Trophoblast cell (in vitro differentiated cells and primary cell): ENCODE measurements at regions not wholly inside any gene's neighbourhood (a gene's known extent, or its start where the extent isn't known, plus 50 kb on each side); places are given as distances from the start of the nearest gene placed in this dataset.

Experiments
- DNase-seq, 2 donors: peaks; one replicate each; pipeline ENCODE4 v3.0.0-alpha.2; 2016
- H2AFZ ChIP-seq: 2 replicates; pipeline ENCODE4 v1.6.1; 2013; ENCODE audit warnings: low read length, moderate library complexity, mild to moderate bottlenecking; ENCODE audit not compliant: insufficient read depth, poor library complexity
- H2AK5ac ChIP-seq: 2 replicates; pipeline ENCODE4 v1.6.1; 2013; ENCODE audit warnings: mild to moderate bottlenecking, low read length
- H2BK120ac ChIP-seq: 2 replicates; pipeline ENCODE4 v1.6.1; 2013; ENCODE audit warnings: low read length, mild to moderate bottlenecking, moderate library complexity; ENCODE audit not compliant: insufficient read depth, poor library complexity
- H2BK12ac ChIP-seq: 2 replicates; pipeline ENCODE4 v1.6.1; 2013; ENCODE audit warnings: mild to moderate bottlenecking, low read length, moderate library complexity
- H2BK5ac ChIP-seq: 2 replicates; pipeline ENCODE4 v1.6.1; 2013; ENCODE audit warnings: low read length, low read depth, moderate library complexity, mild to moderate bottlenecking; ENCODE audit not compliant: poor library complexity
- H3K14ac ChIP-seq: 2 replicates; pipeline ENCODE4 v1.6.1; 2013; ENCODE audit warnings: mild to moderate bottlenecking, low read length
- H3K18ac ChIP-seq: 2 replicates; pipeline ENCODE4 v1.6.1; 2013; ENCODE audit warnings: mild to moderate bottlenecking, low read length
- H3K23ac ChIP-seq: 2 replicates; pipeline ENCODE4 v1.6.1; 2013; ENCODE audit warnings: low read length
- H3K27ac ChIP-seq: 2 replicates; pipeline ENCODE4 v1.5.1; 2013; ENCODE audit warnings: low read depth, mild to moderate bottlenecking, inconsistent platforms, low read length, moderate library complexity
- H3K27me3 ChIP-seq: 2 replicates; pipeline ENCODE4 v1.6.1; 2013; ENCODE audit warnings: inconsistent platforms, mild to moderate bottlenecking, low read length, moderate library complexity; ENCODE audit not compliant: insufficient read depth
- H3K36me3 ChIP-seq, 2 experiments: 1 replicate in 1 of 2; 2 replicates in 1 of 2; pipeline ENCODE4 v1.6.1; 2013; ENCODE audit warnings: low read length in 2 of 2, mild to moderate bottlenecking in 2 of 2, moderate library complexity in 1 of 2; ENCODE audit not compliant: insufficient read depth in 2 of 2, control insufficient read depth in 1 of 2
- H3K4ac ChIP-seq: 2 replicates; pipeline ENCODE4 v1.6.1; 2013; ENCODE audit warnings: low read depth, mild to moderate bottlenecking, low read length, moderate library complexity
- H3K4me1 ChIP-seq, 2 experiments: 1 replicate in 1 of 2; 2 replicates in 1 of 2; pipeline ENCODE4 v1.6.1; 2013; ENCODE audit warnings: low read length in 2 of 2, mild to moderate bottlenecking in 2 of 2, moderate library complexity in 1 of 2; ENCODE audit not compliant: insufficient read depth in 2 of 2, control insufficient read depth in 1 of 2
- H3K4me2 ChIP-seq: 2 replicates; pipeline ENCODE4 v1.6.1; 2013; ENCODE audit warnings: inconsistent platforms, mild to moderate bottlenecking, low read length, moderate library complexity
- H3K4me3 ChIP-seq: 2 replicates; pipeline ENCODE4 v1.5.1; 2013; ENCODE audit warnings: mild to moderate bottlenecking, low read depth, low read length, inconsistent platforms
- H3K79me1 ChIP-seq: one replicate; pipeline ENCODE4 v1.6.1; 2013; ENCODE audit warnings: low read length
- H3K79me2 ChIP-seq: 2 replicates; pipeline ENCODE4 v1.6.1; 2013; ENCODE audit warnings: low read length, mild to moderate bottlenecking; ENCODE audit not compliant: control insufficient read depth, insufficient read depth, poor library complexity
- H3K9ac ChIP-seq: 2 replicates; pipeline ENCODE4 v1.6.1; 2013; ENCODE audit warnings: mild to moderate bottlenecking, low read length
- H3K9me3 ChIP-seq: 2 replicates; pipeline ENCODE4 v1.6.1; 2013; ENCODE audit warnings: low read depth, mild to moderate bottlenecking, control low read depth, inconsistent platforms, low read length; ENCODE audit not compliant: insufficient read depth
- H4K12ac ChIP-seq: 2 replicates; pipeline ENCODE4 v1.6.1; 2013; ENCODE audit warnings: low read depth, mild to moderate bottlenecking, low read length, moderate library complexity
- H4K8ac ChIP-seq: 2 replicates; pipeline ENCODE4 v1.6.1; 2013; ENCODE audit warnings: low read depth, mild to moderate bottlenecking, low read length, moderate library complexity
- H4K91ac ChIP-seq: one replicate; pipeline ENCODE4 v1.6.1; 2013; ENCODE audit warnings: low read depth, mild to moderate bottlenecking, low read length, moderate library complexity
- WGBS: extraction: QIAGEN DNeasy Blood & Tissue Kit; methylation state at CpG from one replicate; pipeline ENCODE4 v1.1.7; 2013; ENCODE audit warnings: missing lambda C conversion rate; ENCODE audit not compliant: insufficient read length, insufficient coverage; ENCODE audit errors: extremely low coverage; 5-methylcytosine and 5-hydroxymethylcytosine counted together

DNA sequence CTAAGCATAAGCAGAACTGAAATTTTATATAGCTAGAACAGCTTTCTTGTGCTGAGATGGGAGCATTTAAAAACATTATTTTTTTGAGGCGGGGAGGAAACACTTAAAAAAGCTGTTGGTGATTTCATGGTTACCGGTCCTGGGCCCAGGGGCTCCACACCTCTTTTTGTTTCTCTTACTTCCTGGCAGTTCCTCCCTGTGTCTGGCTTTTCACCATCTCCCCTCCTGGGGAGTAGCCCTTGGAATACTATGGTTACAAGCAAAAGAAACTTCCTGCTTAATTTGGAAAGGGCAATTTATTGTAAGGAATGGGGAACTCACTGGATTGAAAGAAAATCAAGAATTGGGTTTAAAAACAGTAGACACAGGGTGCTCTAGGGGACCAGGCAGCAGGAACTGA, 105.1 kb downstream of the SLC24A2 start:
- Histone ChIP-seq H4K91ac (no peak overlapping the region), H2AK5ac (no peak overlapping the region), H3K79me2 (no peaks in the 10 kb centered on the region), H2BK12ac (no peak overlapping the region), H3K27ac (no peak overlapping the region), H3K9ac (no peak overlapping the region), H3K23ac (no peak overlapping the region), H3K79me1 (no peaks in the 10 kb centered on the region), H3K18ac (no peak overlapping the region), H3K4me2 (no peak overlapping the region), H3K27me3 (no peaks in the 10 kb centered on the region), H2BK5ac (no peak overlapping the region), H2BK120ac (no peak overlapping the region), H3K9me3 (no peaks in the 10 kb centered on the region), H3K4ac (no peak overlapping the region), H2AFZ (no peak overlapping the region), H3K4me1 (no peaks in the 10 kb centered on the region), H4K8ac (no peak overlapping the region), H3K36me3 (no peaks in the 10 kb centered on the region), H3K4me3 (no peak overlapping the region), H4K12ac (no peak overlapping the region), H3K14ac (no peak overlapping the region)
- DNase-seq = no peak
- WGBS = no CpG with 5 or more reads among the region's 2 CpGs

DNA sequence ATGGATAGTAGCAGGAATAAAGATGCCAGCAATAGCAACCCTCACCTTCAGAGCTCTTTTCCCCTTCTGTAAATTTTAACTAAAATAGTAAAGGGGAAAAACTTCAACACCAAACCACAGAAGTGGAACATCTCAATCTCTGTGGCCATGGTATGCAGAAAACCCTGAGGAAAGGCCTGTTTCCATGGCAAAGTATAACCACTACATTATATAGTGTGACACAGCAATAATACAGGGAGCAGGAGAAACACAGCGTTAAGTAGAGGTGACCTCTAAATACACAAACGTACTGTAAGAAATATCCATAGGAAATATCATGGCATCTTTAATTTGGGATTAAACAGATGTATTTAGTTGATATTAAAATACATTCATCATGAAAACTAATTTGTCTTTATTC, 106.4 kb downstream of the SLC24A2 start:
- no peak overlapping the region for H3K27ac ChIP-seq
- no peak overlapping the region for H3K4me2 ChIP-seq

DNA sequence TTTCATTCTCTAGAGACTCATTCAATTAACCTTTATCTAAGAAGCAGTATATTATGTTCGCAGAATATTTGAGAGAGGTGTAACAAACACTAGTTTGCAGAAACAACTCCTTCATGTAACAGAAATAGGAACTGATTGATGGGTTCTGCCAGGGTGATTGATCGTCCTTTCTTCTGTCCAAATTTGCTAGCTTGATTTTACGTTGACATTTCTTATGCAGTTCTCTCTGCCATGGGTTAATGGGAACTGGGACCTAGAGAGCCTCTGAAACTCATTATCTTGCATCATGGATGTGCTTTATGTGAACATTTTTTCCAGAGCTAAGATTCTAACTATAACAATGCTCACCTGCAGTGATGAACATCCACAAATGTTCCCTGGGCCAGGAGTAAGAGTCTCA, 107.0 kb downstream of the SLC24A2 start:
- Histone ChIP-seq H4K12ac (no peak overlapping the region), H3K27me3 (no peaks in the 10 kb centered on the region), H3K9me3 (no peaks in the 10 kb centered on the region), H2BK5ac (no peak overlapping the region), H3K4me1 (no peaks in the 10 kb centered on the region), H3K27ac (no peak overlapping the region), H2BK120ac (no peak overlapping the region), H2AK5ac (no peak overlapping the region), H3K14ac (no peak overlapping the region), H3K79me1 (no peaks in the 10 kb centered on the region), H3K23ac (no peak overlapping the region), H3K4ac (no peak overlapping the region), H3K4me2 (no peak overlapping the region), H3K4me3 (no peak overlapping the region), H2AFZ (no peak overlapping the region), H3K18ac (no peak overlapping the region), H4K91ac (no peak overlapping the region), H3K36me3 (no peaks in the 10 kb centered on the region), H3K9ac (no peak overlapping the region), H2BK12ac (no peak overlapping the region), H4K8ac (no peak overlapping the region), H3K79me2 (no peaks in the 10 kb centered on the region)
- no peak for DNase-seq
- WGBS = no CpG with 5 or more reads among the region's 3 CpGs

More for the DNA sequence above, 106.4 kb downstream of the SLC24A2 start:
- no peak overlapping the region for H2BK120ac ChIP-seq
- H3K9ac ChIP-seq = no peak overlapping the region
- H3K18ac ChIP-seq = no peak overlapping the region
- H3K4ac ChIP-seq = no peak overlapping the region
- H3K79me1 ChIP-seq = no peaks in the 10 kb centered on the region
- DNase-seq = no peak
- no peak overlapping the region for H2BK5ac ChIP-seq
- no peak overlapping the region for H4K91ac ChIP-seq
- H3K36me3 ChIP-seq = no peaks in the 10 kb centered on the region
- H3K27me3 ChIP-seq = no peaks in the 10 kb centered on the region
- no peaks in the 10 kb centered on the region for H3K9me3 ChIP-seq
- no peak overlapping the region for H3K4me3 ChIP-seq
- H3K23ac ChIP-seq = no peak overlapping the region
- H2AK5ac ChIP-seq = no peak overlapping the region
- no CpG with 5 or more reads among the region's 2 CpGs for WGBS
- H2AFZ ChIP-seq = no peak overlapping the region
- no peak overlapping the region for H4K12ac ChIP-seq
- H3K79me2 ChIP-seq = no peaks in the 10 kb centered on the region
- no peaks in the 10 kb centered on the region for H3K4me1 ChIP-seq
- no peak overlapping the region for H2BK12ac ChIP-seq
- H3K14ac ChIP-seq = no peak overlapping the region
- no peak overlapping the region for H4K8ac ChIP-seq

DNA sequence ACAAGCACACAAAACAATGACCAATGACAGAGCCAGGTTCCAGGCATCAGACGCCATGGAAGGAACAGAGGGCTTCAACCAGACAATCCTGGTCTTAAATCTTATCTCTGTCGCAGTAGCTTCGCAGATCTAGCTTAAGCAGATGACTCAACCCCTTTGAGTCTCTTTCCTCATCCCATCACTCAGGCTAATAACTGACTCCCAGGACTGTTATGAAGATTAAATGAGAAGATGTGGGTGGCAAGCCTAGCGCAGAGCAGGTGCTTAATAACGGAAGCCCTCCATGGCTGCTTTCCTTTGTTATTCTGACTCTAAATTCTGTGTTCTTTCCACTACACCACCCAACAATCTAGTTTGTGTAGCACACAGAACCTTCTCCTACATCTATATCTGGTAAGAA, 110.9 kb downstream of the SLC24A2 start:
- Histone ChIP-seq H4K91ac (no peak overlapping the region), H2BK12ac (no peak overlapping the region), H3K27ac (no peak overlapping the region), H3K18ac (no peak overlapping the region), H3K14ac (no peak overlapping the region), H3K9ac (no peak overlapping the region), H3K4me3 (no peak overlapping the region), H4K12ac (no peak overlapping the region), H3K4me2 (no peak overlapping the region), H3K36me3 (no peaks in the 10 kb centered on the region), H2AFZ (no peak overlapping the region), H3K4ac (no peak overlapping the region), H3K23ac (no peak overlapping the region), H3K4me1 (peaks cover 3 to 5% of the 10 kb centered on the region in 2 experiments), H3K9me3 (no peaks in the 10 kb centered on the region), H2BK5ac (no peak overlapping the region), H3K79me1 (no peaks in the 10 kb centered on the region), H4K8ac (no peak overlapping the region), H2BK120ac (no peak overlapping the region), H2AK5ac (no peak overlapping the region), H3K27me3 (no peaks in the 10 kb centered on the region), H3K79me2 (no peaks in the 10 kb centered on the region)
- DNase-seq = peak in 1 of 2 donors; percentile 17
- WGBS = no CpG with 5 or more reads among the region's 5 CpGs
